Lower lobe of right lung (tissue), 2 donors: ENCODE measurements at regions not wholly inside any gene's neighbourhood (a gene's known extent, or its start where the extent isn't known, plus 50 kb on each side); places are given as distances from the start of the nearest gene placed in this dataset.
"Not testable (repeated sequence)": the region's sequence is repeated elsewhere in the genome, so short reads cannot be mapped to it uniquely, and the experiment has no call there.

ENCODE experiments used
- ATAC-seq, 2 donors: fragments of 200-7000 bp; cut with Tn5 transposase; one replicate each; pipeline ENCODE4 v1.9.1; 2020 to 2022; ENCODE audit warnings: mild to moderate bottlenecking in 2 of 2, moderate library complexity in 2 of 2
- DNase-seq: peaks from one replicate; pipeline ENCODE4 v3.0.0-alpha.2; 2020
- H3K27ac ChIP-seq: fragments of 200-600 bp; one replicate; pipeline ENCODE4 v1.8.0; 2022
- H3K27me3 ChIP-seq: fragments of 200-600 bp; one replicate; pipeline ENCODE4 v1.8.0; 2022; ENCODE audit warnings: low read depth
- H3K36me3 ChIP-seq: fragments of 200-600 bp; one replicate; pipeline ENCODE4 v1.8.0; 2022; ENCODE audit warnings: mild to moderate bottlenecking
- H3K4me1 ChIP-seq: fragments of 200-600 bp; one replicate; pipeline ENCODE4 v1.8.0; 2022
- H3K4me3 ChIP-seq: fragments of 200-600 bp; one replicate; pipeline ENCODE4 v1.8.0; 2022; ENCODE audit warnings: mild to moderate bottlenecking
- H3K9me3 ChIP-seq: fragments of 200-600 bp; one replicate; pipeline ENCODE4 v1.8.0; 2022
- CTCF ChIP-seq: fragments of 200-600 bp; IDR thresholded peaks from one replicate; pipeline ENCODE4 v1.8.0; 2022; ENCODE audit warnings: antibody characterized with exemption, mild to moderate bottlenecking
- intact Hi-C: fragments of 100-400 bp; cut with DNase I; formaldehyde crosslinking; loops from one replicate; pipeline ENCODE4 v1.11.0; 2022
- donor health status: DM: no; HTN: yes; CAD: no; lungs with severe emphysema.

DNA sequence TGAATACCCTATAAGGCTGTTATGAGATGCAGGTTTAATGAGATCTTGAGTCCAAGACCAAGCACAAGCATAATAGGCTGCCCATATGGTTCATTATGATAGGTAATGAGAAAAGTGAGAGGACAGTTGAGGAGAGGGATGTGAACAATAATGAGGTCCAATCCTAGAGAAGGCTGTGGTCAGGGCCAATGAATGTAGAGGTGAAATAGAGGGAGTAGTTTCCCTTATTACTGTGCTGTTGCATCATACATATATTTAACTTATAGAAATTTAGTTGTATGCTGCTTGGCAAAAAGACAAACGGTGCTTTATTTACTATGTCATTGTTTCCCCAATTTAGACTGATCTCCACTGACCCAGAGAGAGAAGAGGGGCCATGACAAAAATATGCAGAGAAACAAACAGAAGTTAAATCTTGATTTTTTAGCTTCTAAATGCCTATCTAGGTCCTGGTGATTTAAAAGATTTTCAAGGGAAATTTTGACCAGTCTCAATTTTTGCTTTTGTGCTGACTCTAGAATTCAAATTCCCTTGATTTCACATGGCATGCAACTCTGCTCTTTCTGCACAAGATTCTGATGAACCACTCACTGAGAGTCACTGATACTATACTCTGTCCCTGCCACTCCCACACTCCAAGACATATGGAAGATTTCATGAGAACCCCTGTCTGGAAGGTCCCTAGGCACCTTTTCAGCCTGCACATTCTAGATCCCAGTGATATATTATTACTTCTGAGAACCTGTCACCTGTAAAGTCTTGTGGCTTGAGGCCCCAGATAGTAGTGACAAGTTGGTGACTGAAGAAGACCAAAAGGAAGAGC is 159.7 kb downstream of the VSIG4 start:
- TF ChIP-seq CTCF, result no peak
- no peaks in the 10 kb centered on the region for H3K27me3 ChIP-seq
- no peak overlapping the region for H3K27ac ChIP-seq
- intact Hi-C loops, result no loop called here
- no peak for ATAC-seq
- no peaks in the 10 kb centered on the region for H3K4me1 ChIP-seq
- H3K9me3 ChIP-seq, result no peaks in the 10 kb centered on the region
- H3K36me3 ChIP-seq, result no peaks in the 10 kb centered on the region
- no peak overlapping the region for H3K4me3 ChIP-seq
- no peak for DNase-seq

GRCh38 chrX:65878456-65878855 is 161.4 kb downstream of the VSIG4 start:
- DNase-seq, result no peak
- intact Hi-C loops, result no loop called here
- no peak overlapping the region for H3K27ac ChIP-seq
- ATAC-seq, result no peak
- no peaks in the 10 kb centered on the region for H3K36me3 ChIP-seq
- H3K27me3 ChIP-seq, result no peaks in the 10 kb centered on the region
- H3K4me1 ChIP-seq, result no peaks in the 10 kb centered on the region
- TF ChIP-seq CTCF, result no peak
- no peak overlapping the region for H3K4me3 ChIP-seq
- H3K9me3 ChIP-seq, result no peaks in the 10 kb centered on the region

- no peak for TF ChIP-seq CTCF
- Histone ChIP-seq H3K27ac (no peak overlapping the region), H3K4me3 (no peak overlapping the region), H3K4me1 (no peaks in the 10 kb centered on the region), H3K27me3 (no peaks in the 10 kb centered on the region), H3K36me3 (no peaks in the 10 kb centered on the region), H3K9me3 (no peaks in the 10 kb centered on the region)
- DNase-seq (no peak), ATAC-seq (no peak)
- intact Hi-C loops, result no loop called here
Measured at GRCh38 chrX:65877953-65878352, 161.9 kb downstream of the VSIG4 start.

GRCh38 chrX:65875614-65876013 is 164.3 kb downstream of the VSIG4 start:
- intact Hi-C loops, result not testable (repeated sequence)

GRCh38 chrX:65874765-65875164 is 165.1 kb downstream of the VSIG4 start:
- H3K27me3 ChIP-seq, result no peaks in the 10 kb centered on the region
- intact Hi-C loops, result no loop called here
- DNase-seq (no peak), ATAC-seq (peak; percentile 70 to 91)
- H3K36me3 ChIP-seq, result no peaks in the 10 kb centered on the region
- no peak overlapping the region for H3K27ac ChIP-seq
- no peaks in the 10 kb centered on the region for H3K4me1 ChIP-seq
- no peak overlapping the region for H3K4me3 ChIP-seq
- no peak for TF ChIP-seq CTCF
- H3K9me3 ChIP-seq, result no peaks in the 10 kb centered on the region

More at GRCh38 chrX:65875614-65876013, 164.3 kb downstream of the VSIG4 start:
- H3K27ac ChIP-seq, DNase-seq, H3K27me3 ChIP-seq, H3K4me1 ChIP-seq, H3K9me3 ChIP-seq, H3K36me3 ChIP-seq, H3K4me3 ChIP-seq: not testable (repeated sequence)
- ATAC-seq, result peak in 1 of 2 donors; percentile 34

GRCh38 chrX:65874110-65874509 is 165.8 kb downstream of the VSIG4 start:
- DNase-seq, result no peak
- no peaks in the 10 kb centered on the region for H3K27me3 ChIP-seq
- no peaks in the 10 kb centered on the region for H3K9me3 ChIP-seq
- H3K4me3 ChIP-seq, result no peak overlapping the region
- no peaks in the 10 kb centered on the region for H3K4me1 ChIP-seq
- no peak for TF ChIP-seq CTCF
- H3K36me3 ChIP-seq, result no peaks in the 10 kb centered on the region
- intact Hi-C loops, result no loop called here
- no peak overlapping the region for H3K27ac ChIP-seq
- ATAC-seq, result peak in 1 of 2 donors; percentile 12
